ENCODE measurements at regions not wholly inside any gene's neighbourhood (a gene's known extent, or its start where the extent isn't known, plus 50 kb on each side); places are given as distances from the start of the nearest gene placed in this dataset.
A peak's percentile ranks its signal among the peaks of the same experiment; 100 is the strongest.

GRCh38 chr12:92650228-92650822 lies 52.5 kb upstream of the PLEKHG7 start:
- DNase-seq (ENCODE audit: low spot score): no peak

GRCh38 chr12:92649511-92650227 lies 53.1 kb upstream of the PLEKHG7 start:
- DNase-seq (ENCODE audit: low spot score): peak; percentile 70

GRCh38 chr12:92648242-92649031 lies 54.4 kb upstream of the PLEKHG7 start:
- no peak for DNase-seq (ENCODE audit: low spot score)

GRCh38 chr12:92641291-92641690 lies 61.5 kb upstream of the PLEKHG7 start:
- no peak for DNase-seq (ENCODE audit: low spot score)

- no peak for DNase-seq (ENCODE audit: low spot score)
Measured at GRCh38 chr12:92640691-92641090, 62.1 kb upstream of the PLEKHG7 start.

GRCh38 chr12:92639017-92639416 lies 63.8 kb upstream of the PLEKHG7 start:
- no peak for DNase-seq (ENCODE audit: low spot score)

- DNase-seq (ENCODE audit: low spot score): no peak
Measured at GRCh38 chr12:92634730-92635129, 68.1 kb upstream of the PLEKHG7 start.

- DNase-seq (ENCODE audit: low spot score): no peak
Measured at GRCh38 chr12:92634202-92634601, 68.6 kb upstream of the PLEKHG7 start.

GRCh38 chr12:92630968-92631367 lies 71.8 kb upstream of the PLEKHG7 start:
- no peak for DNase-seq (ENCODE audit: low spot score)

- no peak for DNase-seq (ENCODE audit: low spot score)
Measured at GRCh38 chr12:92629349-92630065, 73.3 kb upstream of the PLEKHG7 start.

- DNase-seq (ENCODE audit: low spot score): no peak
Measured at GRCh38 chr12:92628476-92628875, 74.3 kb upstream of the PLEKHG7 start.

- no peak for DNase-seq (ENCODE audit: low spot score)
Measured at GRCh38 chr12:92627511-92627910, 75.3 kb upstream of the PLEKHG7 start.

- no peak for DNase-seq (ENCODE audit: low spot score)
Measured at GRCh38 chr12:92625639-92626310, 77.0 kb upstream of the PLEKHG7 start.

GRCh38 chr12:92624236-92624635 lies 78.6 kb upstream of the PLEKHG7 start:
- DNase-seq (ENCODE audit: low spot score): no peak

- no peak for DNase-seq (ENCODE audit: low spot score)
Measured at GRCh38 chr12:92623386-92623785, 79.4 kb upstream of the PLEKHG7 start.

GRCh38 chr12:92621833-92622232 lies 81.0 kb upstream of the PLEKHG7 start:
- no peak for DNase-seq (ENCODE audit: low spot score)

- DNase-seq (ENCODE audit: low spot score): no peak
Measured at GRCh38 chr12:92621312-92621711, 81.5 kb upstream of the PLEKHG7 start.

- DNase-seq (ENCODE audit: low spot score): no peak
Measured at GRCh38 chr12:92619730-92620684, 82.8 kb upstream of the PLEKHG7 start.

- no peak for DNase-seq (ENCODE audit: low spot score)
Measured at GRCh38 chr12:92619026-92619425, 83.8 kb upstream of the PLEKHG7 start.

GRCh38 chr12:92615703-92616102 lies 87.1 kb upstream of the PLEKHG7 start:
- no peak for DNase-seq (ENCODE audit: low spot score)

- DNase-seq (ENCODE audit: low spot score): no peak
Measured at GRCh38 chr12:92615086-92615485, 87.7 kb upstream of the PLEKHG7 start.

Measured in globus pallidus (tissue), 1 donor.